ENCODE measurements at regions not wholly inside any gene's neighbourhood (a gene's known extent, or its start where the extent isn't known, plus 50 kb on each side); places are given as distances from the start of the nearest gene placed in this dataset.

DNA sequence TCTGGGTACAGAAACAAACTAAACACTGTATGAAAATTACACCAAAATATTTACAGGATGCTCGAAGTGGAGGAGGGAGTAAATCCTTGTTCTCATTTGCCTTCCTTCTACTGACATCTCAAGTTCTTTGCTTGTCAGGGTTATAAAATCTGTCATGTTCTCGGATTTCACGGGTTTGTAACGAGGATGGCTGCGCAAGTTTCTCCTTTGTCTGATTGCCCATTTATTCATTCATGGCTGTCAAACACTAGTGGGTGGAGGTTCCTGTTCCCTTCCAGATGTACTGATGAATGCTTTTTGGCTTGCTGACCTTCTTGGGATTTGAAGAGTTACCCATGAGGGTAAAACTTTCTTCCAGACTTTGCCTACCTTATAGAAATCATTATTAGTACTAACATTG lies 206.9 kb downstream of the SPCS3 start:
- Histone ChIP-seq H3K23ac (ENCODE audit: insufficient read length, low read depth, low read length) (no peak overlapping the region), H3K9me3 (ENCODE audit: control insufficient read depth, low read depth, low read length) (no peaks in the 10 kb centered on the region), H3K14ac (ENCODE audit: insufficient read depth, low read length) (no peak overlapping the region), H4K8ac (replicated peaks; ENCODE audit: insufficient read length, low read depth, low read length) (no peak overlapping the region), H4K5ac (ENCODE audit: insufficient read length, low read depth, low read length) (no peak overlapping the region), H3K56ac (ENCODE audit: insufficient read length, low read depth, low read length) (no peak overlapping the region), H3K79me1 (ENCODE audit: insufficient read depth, low read depth, low read length, poor library complexity, severe bottlenecking) (no peaks in the 10 kb centered on the region), H2BK12ac (ENCODE audit: insufficient read length, low read depth, low read length) (no peak overlapping the region), H4K20me1 (ENCODE audit: control insufficient read depth, insufficient read depth, insufficient read length) (no peaks in the 10 kb centered on the region), H3K79me2 (ENCODE audit: insufficient read depth, low read length) (no peaks in the 10 kb centered on the region), H3K27ac (ENCODE audit: insufficient read length, low read depth, low read length) (no peak overlapping the region), H2BK20ac (ENCODE audit: low read depth, low read length, poor library complexity, severe bottlenecking) (no peak overlapping the region), H2BK5ac (ENCODE audit: insufficient read length, low read length) (no peak overlapping the region), H3K4me1 (ENCODE audit: insufficient read depth, low read length) (no peaks in the 10 kb centered on the region), H3K9ac (ENCODE audit: extremely low read depth, insufficient read length, low read length) (no peak overlapping the region), H3K23me2 (ENCODE audit: insufficient read length, low read depth, low read length, poor library complexity, severe bottlenecking) (no peaks in the 10 kb centered on the region), H3K4me2 (ENCODE audit: insufficient read depth, insufficient read length, low read length) (no peak overlapping the region), H2BK15ac (ENCODE audit: low read depth, low read length) (no peak overlapping the region), H3T11ph (ENCODE audit: low read length) (no peak overlapping the region), H2BK120ac (ENCODE audit: low read depth, low read length, poor library complexity, severe bottlenecking) (no peak overlapping the region), H2AK5ac (ENCODE audit: insufficient read length, low read length) (no peak overlapping the region), H3K4ac (ENCODE audit: low read depth, low read length) (no peak overlapping the region), H3K27me3 (ENCODE audit: insufficient read depth, low read length) (no peaks in the 10 kb centered on the region), H4K91ac (ENCODE audit: insufficient read length, low read depth, low read length) (no peak overlapping the region), H2AFZ (ENCODE audit: low read length) (no peak overlapping the region), H3K18ac (ENCODE audit: insufficient read length, low read depth, low read length) (no peak overlapping the region)
- TF ChIP-seq CTCF (conservative IDR thresholded peaks at IDR 0.05) = no peak
- no peak overlapping the region for H3K27ac Mint-ChIP-seq
- H3K9me3 Mint-ChIP-seq = no peaks in the 10 kb centered on the region
- no peak overlapping the region for H3K4me3 Mint-ChIP-seq
- H3K27me3 Mint-ChIP-seq (ENCODE audit: low read depth) = no peaks in the 10 kb centered on the region
- H3K36me3 Mint-ChIP-seq (ENCODE audit: insufficient read depth in 1 of 3, low read depth in 3 of 3) = no peaks in the 10 kb centered on the region
- no peak for DNase-seq
- WGBS (ENCODE audit: extremely low coverage, insufficient read length, low lambda C conversion rate) = no CpG with 5 or more reads among the region's 5 CpGs
- H3K4me1 Mint-ChIP-seq = no peaks in the 10 kb centered on the region
